Chondrocyte (in vitro differentiated cells): ENCODE measurements at regions not wholly inside any gene's neighbourhood (a gene's known extent, or its start where the extent isn't known, plus 50 kb on each side); places are given as distances from the start of the nearest gene placed in this dataset.
"Not testable (repeated sequence)": the region's sequence is repeated elsewhere in the genome, so short reads cannot be mapped to it uniquely, and the experiment has no call there.

ENCODE experiments used
- DNase-seq: peaks from one replicate; pipeline ENCODE4 v3.0.0; 2021; ENCODE audit warnings: mixed read lengths, low spot score
- H3K27ac Mint-ChIP-seq: one replicate; pipeline ENCODE4 v1.8.0; 2021; ENCODE audit warnings: mild to moderate bottlenecking, moderate library complexity, mixed read lengths; ENCODE audit not compliant: unreplicated experiment
- H3K27me3 Mint-ChIP-seq: 2 replicates; pipeline ENCODE4 v1.8.0; 2021; ENCODE audit warnings: low read depth, mixed read lengths
- H3K36me3 Mint-ChIP-seq: 2 replicates; pipeline ENCODE4 v1.8.0; 2021; ENCODE audit warnings: low read depth, mixed read lengths
- H3K4me1 Mint-ChIP-seq: 2 replicates; pipeline ENCODE4 v1.8.0; 2021; ENCODE audit warnings: low read depth, mild to moderate bottlenecking, mixed read lengths
- H3K4me3 Mint-ChIP-seq: one replicate; pipeline ENCODE4 v1.8.0; 2021; ENCODE audit warnings: mild to moderate bottlenecking, moderate library complexity, mixed read lengths; ENCODE audit not compliant: unreplicated experiment
- H3K9me3 Mint-ChIP-seq: 2 replicates; pipeline ENCODE4 v1.8.0; 2021; ENCODE audit warnings: low read depth, mixed read lengths
- CTCF ChIP-seq: fragments of 200-600 bp; sonication (generic); IDR thresholded peaks from 2 replicates; pipeline ENCODE4 v1.5.0; 2021; ENCODE audit warnings: antibody characterized with exemption, mild to moderate bottlenecking, moderate library complexity

- Mint-ChIP-seq H3K27ac (no peak overlapping the region), H3K36me3 (no peaks in the 10 kb centered on the region), H3K9me3 (peaks cover 8% of the 10 kb centered on the region), H3K4me3 (no peak overlapping the region), H3K4me1 (no peaks in the 10 kb centered on the region), H3K27me3 (no peaks in the 10 kb centered on the region)
- no peak for TF ChIP-seq CTCF
- no peak for DNase-seq
Measured at GRCh38 chr4:97317201-97317600, 826.1 kb downstream of the STPG2 start.

- TF ChIP-seq CTCF = no peak
Measured at GRCh38 chr4:97317671-97318070, 825.6 kb downstream of the STPG2 start.

GRCh38 chr4:97325751-97326150 lies 817.5 kb downstream of the STPG2 start:
- not testable (repeated sequence) for H3K4me1 Mint-ChIP-seq, H3K4me3 Mint-ChIP-seq, H3K36me3 Mint-ChIP-seq, H3K27me3 Mint-ChIP-seq, DNase-seq, H3K27ac Mint-ChIP-seq
- peaks cover 25% of the 10 kb centered on the region for H3K9me3 Mint-ChIP-seq

More at GRCh38 chr4:97317671-97318070, 825.6 kb downstream of the STPG2 start:
- Mint-ChIP-seq H3K4me3 (no peak overlapping the region), H3K4me1 (no peaks in the 10 kb centered on the region), H3K36me3 (no peaks in the 10 kb centered on the region), H3K9me3 (peaks cover 9% of the 10 kb centered on the region), H3K27ac (no peak overlapping the region), H3K27me3 (no peaks in the 10 kb centered on the region)
- no peak for DNase-seq

GRCh38 chr4:97330917-97331316 lies 812.4 kb downstream of the STPG2 start:
- no peak for DNase-seq
- Mint-ChIP-seq H3K27me3 (no peaks in the 10 kb centered on the region), H3K36me3 (peaks cover 1% of the 10 kb centered on the region), H3K27ac (no peak overlapping the region), H3K4me3 (no peak overlapping the region), H3K9me3 (peaks cover 16% of the 10 kb centered on the region), H3K4me1 (no peaks in the 10 kb centered on the region)
- no peak for TF ChIP-seq CTCF

- H3K27me3 Mint-ChIP-seq = no peaks in the 10 kb centered on the region
- TF ChIP-seq CTCF = no peak
- peaks cover 28% of the 10 kb centered on the region for H3K9me3 Mint-ChIP-seq
- H3K4me3 Mint-ChIP-seq = no peak overlapping the region
- H3K27ac Mint-ChIP-seq = no peak overlapping the region
- H3K36me3 Mint-ChIP-seq = peaks cover 4% of the 10 kb centered on the region
- DNase-seq = no peak
- no peaks in the 10 kb centered on the region for H3K4me1 Mint-ChIP-seq
Measured at GRCh38 chr4:97334348-97334747, 808.9 kb downstream of the STPG2 start.

GRCh38 chr4:97349468-97350186 lies 793.6 kb downstream of the STPG2 start:
- H3K27ac Mint-ChIP-seq = no peak overlapping the region
- peaks cover 1% of the 10 kb centered on the region for H3K36me3 Mint-ChIP-seq
- TF ChIP-seq CTCF = no peak
- DNase-seq = no peak
- H3K27me3 Mint-ChIP-seq = no peaks in the 10 kb centered on the region
- H3K4me1 Mint-ChIP-seq = no peaks in the 10 kb centered on the region
- H3K9me3 Mint-ChIP-seq = peaks cover 3% of the 10 kb centered on the region
- no peak overlapping the region for H3K4me3 Mint-ChIP-seq
